ENCODE measurements at regions not wholly inside any gene's neighbourhood (a gene's known extent, or its start where the extent isn't known, plus 50 kb on each side); places are given as distances from the start of the nearest gene placed in this dataset.

DNA sequence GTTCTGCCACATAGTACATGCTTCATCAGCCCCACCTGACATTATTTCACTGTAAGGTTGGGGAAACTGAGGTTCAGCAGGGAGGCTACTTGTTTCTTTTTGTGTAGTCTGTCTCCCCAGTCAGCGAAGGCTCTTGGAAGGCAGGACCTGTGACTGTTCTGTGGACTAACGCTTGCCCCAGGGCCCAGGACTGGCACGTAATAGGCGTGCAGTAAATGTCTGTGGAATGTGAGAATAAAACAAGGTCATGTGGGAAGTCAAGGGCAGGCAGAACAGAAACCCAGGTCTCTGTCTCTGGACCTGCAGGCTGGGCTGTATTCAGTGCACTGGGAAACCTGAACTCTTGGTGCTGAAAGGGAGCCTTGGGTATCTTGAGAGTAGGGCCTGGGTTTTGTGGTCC is 168.7 kb downstream of the RPS24 start:
- POLR2A ChIA-PET, result no interaction called here
- TF ChIP-seq, protein P1, sequence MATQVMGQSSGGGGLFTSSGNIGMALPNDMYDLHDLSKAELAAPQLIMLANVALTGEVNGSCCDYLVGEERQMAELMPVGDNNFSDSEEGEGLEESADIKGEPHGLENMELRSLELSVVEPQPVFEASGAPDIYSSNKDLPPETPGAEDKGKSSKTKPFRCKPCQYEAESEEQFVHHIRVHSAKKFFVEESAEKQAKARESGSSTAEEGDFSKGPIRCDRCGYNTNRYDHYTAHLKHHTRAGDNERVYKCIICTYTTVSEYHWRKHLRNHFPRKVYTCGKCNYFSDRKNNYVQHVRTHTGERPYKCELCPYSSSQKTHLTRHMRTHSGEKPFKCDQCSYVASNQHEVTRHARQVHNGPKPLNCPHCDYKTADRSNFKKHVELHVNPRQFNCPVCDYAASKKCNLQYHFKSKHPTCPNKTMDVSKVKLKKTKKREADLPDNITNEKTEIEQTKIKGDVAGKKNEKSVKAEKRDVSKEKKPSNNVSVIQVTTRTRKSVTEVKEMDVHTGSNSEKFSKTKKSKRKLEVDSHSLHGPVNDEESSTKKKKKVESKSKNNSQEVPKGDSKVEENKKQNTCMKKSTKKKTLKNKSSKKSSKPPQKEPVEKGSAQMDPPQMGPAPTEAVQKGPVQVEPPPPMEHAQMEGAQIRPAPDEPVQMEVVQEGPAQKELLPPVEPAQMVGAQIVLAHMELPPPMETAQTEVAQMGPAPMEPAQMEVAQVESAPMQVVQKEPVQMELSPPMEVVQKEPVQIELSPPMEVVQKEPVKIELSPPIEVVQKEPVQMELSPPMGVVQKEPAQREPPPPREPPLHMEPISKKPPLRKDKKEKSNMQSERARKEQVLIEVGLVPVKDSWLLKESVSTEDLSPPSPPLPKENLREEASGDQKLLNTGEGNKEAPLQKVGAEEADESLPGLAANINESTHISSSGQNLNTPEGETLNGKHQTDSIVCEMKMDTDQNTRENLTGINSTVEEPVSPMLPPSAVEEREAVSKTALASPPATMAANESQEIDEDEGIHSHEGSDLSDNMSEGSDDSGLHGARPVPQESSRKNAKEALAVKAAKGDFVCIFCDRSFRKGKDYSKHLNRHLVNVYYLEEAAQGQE (IDR thresholded peaks at IDR 0.05; ENCODE audit: low read depth, low read length), result no peak
- TF ChIP-seq YY1 (IDR thresholded peaks at IDR 0.05; ENCODE audit: low read depth) (no peak), TAF1 (IDR thresholded peaks at IDR 0.05; ENCODE audit: borderline replicate concordance, low read depth, low read length) (no peak), PBX3 (IDR thresholded peaks at IDR 0.05) (no peak), TEAD4 (IDR thresholded peaks at IDR 0.05; ENCODE audit: borderline replicate concordance, insufficient read depth) (no peak), POLR2AphosphoS5 (IDR thresholded peaks at IDR 0.05; ENCODE audit: low read depth, low read length) (no peak), NFIC (IDR thresholded peaks at IDR 0.05; ENCODE audit: borderline replicate concordance) (no peak), RXRA (IDR thresholded peaks at IDR 0.05; ENCODE audit: borderline replicate concordance, low read depth) (no peak), MXI1 (IDR thresholded peaks at IDR 0.05; ENCODE audit: low read depth, low read length) (no peak), MEF2A (IDR thresholded peaks at IDR 0.05; ENCODE audit: borderline replicate concordance, low read depth) (no peak), GATA2 (CRISPR knock-in tag; IDR thresholded peaks at IDR 0.05) (no peak)
- TF ChIP-seq, protein P2, sequence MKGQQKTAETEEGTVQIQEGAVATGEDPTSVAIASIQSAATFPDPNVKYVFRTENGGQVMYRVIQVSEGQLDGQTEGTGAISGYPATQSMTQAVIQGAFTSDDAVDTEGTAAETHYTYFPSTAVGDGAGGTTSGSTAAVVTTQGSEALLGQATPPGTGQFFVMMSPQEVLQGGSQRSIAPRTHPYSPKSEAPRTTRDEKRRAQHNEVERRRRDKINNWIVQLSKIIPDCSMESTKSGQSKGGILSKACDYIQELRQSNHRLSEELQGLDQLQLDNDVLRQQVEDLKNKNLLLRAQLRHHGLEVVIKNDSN (IDR thresholded peaks at IDR 0.05; ENCODE audit: borderline replicate concordance, low read depth), result no peak
- H3K27ac ChIP-seq (ENCODE audit: low read depth in 2 of 2, low read length in 1 of 2), result no peak overlapping the region
- H3K9me3 ChIP-seq, result no peaks in the 10 kb centered on the region
- no peak for DNase-seq
- CTCF ChIA-PET, result interaction anchor here (0.7 to 4.8 kb wide), 3 partner anchors 9 to 904 kb away, joined by 3 to 45 read pairs (median 4); no protein-coding TSS in a partner anchor
- H2AFZ ChIP-seq (ENCODE audit: low read depth), result no peak overlapping the region
- no peaks in the 10 kb centered on the region for H3K79me2 ChIP-seq (ENCODE audit: insufficient read depth)
- H3K36me3 ChIP-seq (replicated peaks in 1 of 2; ENCODE audit: control insufficient read depth in 1 of 2, insufficient read depth in 2 of 2, low read length in 1 of 2), result no peaks in the 10 kb centered on the region
- H3K4me3 ChIP-seq (ENCODE audit: low read depth in 2 of 2, low read length in 1 of 2), result no peak overlapping the region
- peaks cover 8% of the 10 kb centered on the region for H3F3A ChIP-seq (replicated peaks; ENCODE audit: insufficient read depth)
- no peaks in the 10 kb centered on the region for H4K20me1 ChIP-seq (ENCODE audit: insufficient read depth)
- H3K4me2 ChIP-seq, result no peak overlapping the region
- H3K9me2 ChIP-seq, result no peaks in the 10 kb centered on the region
- peaks cover 13 to 44% of the 10 kb centered on the region in 2 experiments for H3K4me1 ChIP-seq (ENCODE audit: control insufficient read depth in 1 of 2, insufficient read depth in 2 of 2, low read depth in 1 of 2, low read length in 1 of 2)
- 76% methylated on average over 4 of the region's 4 CpGs for WGBS (ENCODE audit: low lambda C conversion rate)
- no peak overlapping the region for H3K9ac ChIP-seq
- no peaks in the 10 kb centered on the region for H3K27me3 ChIP-seq (ENCODE audit: insufficient read depth)
